ENCODE measurements at regions not wholly inside any gene's neighbourhood (a gene's known extent, or its start where the extent isn't known, plus 50 kb on each side); places are given as distances from the start of the nearest gene placed in this dataset.

- H3K27ac ChIP-seq = no peak overlapping the region
- no peak for TF ChIP-seq POLR2A (IDR thresholded peaks at IDR 0.05)
- TF ChIP-seq CTCF (IDR thresholded peaks at IDR 0.05) = no peak
- no peak for TF ChIP-seq EP300 (IDR thresholded peaks at IDR 0.05)
- TF ChIP-seq POLR2AphosphoS5 (IDR thresholded peaks at IDR 0.05) = no peak
- H3K36me3 ChIP-seq = no peaks in the 10 kb centered on the region
- 78% methylated on average over 1 of the region's 2 CpGs for WGBS
- no peak overlapping the region for H3K4me3 ChIP-seq
- H3K9me3 ChIP-seq = no peaks in the 10 kb centered on the region
- no peaks in the 10 kb centered on the region for H3K27me3 ChIP-seq
- no peaks in the 10 kb centered on the region for H3K4me1 ChIP-seq
- no peak for DNase-seq (ENCODE audit: low spot score in 2 of 2)
These were observed 98.9 kb upstream of the TRIB2 start for GRCh38 chr2:12617853-12618252.

GRCh38 chr2:12618576-12618975 lies 98.2 kb upstream of the TRIB2 start:
- H3K4me1 ChIP-seq = no peaks in the 10 kb centered on the region
- TF ChIP-seq POLR2A (IDR thresholded peaks at IDR 0.05) (no peak), POLR2AphosphoS5 (IDR thresholded peaks at IDR 0.05) (no peak), EP300 (IDR thresholded peaks at IDR 0.05) (no peak), CTCF (IDR thresholded peaks at IDR 0.05) (no peak)
- no peak overlapping the region for H3K4me3 ChIP-seq
- no peaks in the 10 kb centered on the region for H3K27me3 ChIP-seq
- no peak for DNase-seq (ENCODE audit: low spot score in 2 of 2)
- no peaks in the 10 kb centered on the region for H3K36me3 ChIP-seq
- no peaks in the 10 kb centered on the region for H3K9me3 ChIP-seq
- no peak overlapping the region for H3K27ac ChIP-seq

GRCh38 chr2:12619975-12620374 lies 96.8 kb upstream of the TRIB2 start:
- 52% methylated on average over 3 of the region's 3 CpGs for WGBS
- Histone ChIP-seq H3K27me3 (no peaks in the 10 kb centered on the region), H3K27ac (no peak overlapping the region), H3K4me1 (no peaks in the 10 kb centered on the region), H3K4me3 (no peak overlapping the region), H3K36me3 (no peaks in the 10 kb centered on the region), H3K9me3 (no peaks in the 10 kb centered on the region)
- DNase-seq (ENCODE audit: low spot score in 2 of 2) = no peak
- no peak for TF ChIP-seq CTCF (IDR thresholded peaks at IDR 0.05)
- no peak for TF ChIP-seq POLR2AphosphoS5 (IDR thresholded peaks at IDR 0.05)
- no peak for TF ChIP-seq POLR2A (IDR thresholded peaks at IDR 0.05)
- no peak for TF ChIP-seq EP300 (IDR thresholded peaks at IDR 0.05)

GRCh38 chr2:12620759-12621158 lies 96.0 kb upstream of the TRIB2 start:
- DNase-seq (ENCODE audit: low spot score in 2 of 2) = no peak
- Histone ChIP-seq H3K4me3 (no peak overlapping the region), H3K9me3 (no peaks in the 10 kb centered on the region), H3K27me3 (no peaks in the 10 kb centered on the region), H3K36me3 (no peaks in the 10 kb centered on the region), H3K4me1 (no peaks in the 10 kb centered on the region), H3K27ac (no peak overlapping the region)
- WGBS = 96% methylated on average over 2 of the region's 2 CpGs
- TF ChIP-seq CTCF (IDR thresholded peaks at IDR 0.05) (no peak), POLR2AphosphoS5 (IDR thresholded peaks at IDR 0.05) (no peak), POLR2A (IDR thresholded peaks at IDR 0.05) (no peak), EP300 (IDR thresholded peaks at IDR 0.05) (no peak)

GRCh38 chr2:12623051-12623450 lies 93.7 kb upstream of the TRIB2 start:
- H3K36me3 ChIP-seq = no peaks in the 10 kb centered on the region
- no peaks in the 10 kb centered on the region for H3K4me1 ChIP-seq
- DNase-seq (ENCODE audit: low spot score in 2 of 2) = no peak
- H3K9me3 ChIP-seq = no peaks in the 10 kb centered on the region
- WGBS = 89% methylated on average over 1 of the region's 1 CpG
- no peaks in the 10 kb centered on the region for H3K27me3 ChIP-seq
- TF ChIP-seq CTCF (IDR thresholded peaks at IDR 0.05) (no peak), POLR2AphosphoS5 (IDR thresholded peaks at IDR 0.05) (no peak), EP300 (IDR thresholded peaks at IDR 0.05) (no peak), POLR2A (IDR thresholded peaks at IDR 0.05) (no peak)
- no peak overlapping the region for H3K4me3 ChIP-seq
- H3K27ac ChIP-seq = no peak overlapping the region

All from suprapubic skin (tissue), 4 donors.